SK-N-SH treated with all-trans-retinoic acid at 6 μM for 48 hours (cell line): ENCODE measurements at regions not wholly inside any gene's neighbourhood (a gene's known extent, or its start where the extent isn't known, plus 50 kb on each side); places are given as distances from the start of the nearest gene placed in this dataset.

Experiments used
- ATAC-seq: fragments of 200-7000 bp; cut with Tn5 transposase; 3 replicates; pipeline ENCODE4 v1.9.1; 2020; ENCODE audit warnings: mild to moderate bottlenecking, moderate library complexity
- BACH2 ChIP-seq: fragments of 250-450 bp; sonication (Bioruptor Pico); IDR thresholded peaks from 2 replicates; pipeline ENCODE4 v1.9.0; 2021; ENCODE audit warnings: mild to moderate bottlenecking, borderline replicate concordance
- CSDC2 ChIP-seq: fragments of 250-450 bp; sonication (Bioruptor Pico); IDR thresholded peaks from 2 replicates; pipeline ENCODE4 v1.5.0; 2020; ENCODE audit warnings: mild to moderate bottlenecking, moderate library complexity
- ESRRG ChIP-seq: fragments of 250-450 bp; sonication (Bioruptor Pico); IDR thresholded peaks from 2 replicates; pipeline ENCODE4 v1.6.1; 2021; ENCODE audit warnings: mild to moderate bottlenecking
- GLIS3 ChIP-seq: fragments of 250-450 bp; sonication (Bioruptor Pico); IDR thresholded peaks from 2 replicates; pipeline ENCODE4 v1.5.0; 2020; ENCODE audit warnings: mild to moderate bottlenecking, moderate library complexity
- ISL1 ChIP-seq: fragments of 250-450 bp; sonication (Bioruptor Pico); IDR thresholded peaks from 2 replicates; pipeline ENCODE4 v2.1.2; 2022; ENCODE audit warnings: mild to moderate bottlenecking, moderate library complexity
- OSR1 ChIP-seq: fragments of 250-450 bp; sonication (Bioruptor Pico); IDR thresholded peaks from 2 replicates; pipeline ENCODE4 v1.8.0; 2022; ENCODE audit warnings: moderate library complexity, mild to moderate bottlenecking, inconsistent platforms
- PPARA ChIP-seq: fragments of 250-450 bp; sonication (Bioruptor Pico); IDR thresholded peaks from 2 replicates; pipeline ENCODE4 v1.5.0; 2020; ENCODE audit warnings: mild to moderate bottlenecking, borderline replicate concordance
- RARB ChIP-seq: fragments of 250-450 bp; sonication (Bioruptor Pico); IDR thresholded peaks from 2 replicates; pipeline ENCODE4 v1.8.0; 2021; ENCODE audit warnings: mild to moderate bottlenecking, moderate library complexity
- TCF4 ChIP-seq: fragments of 250-450 bp; sonication (Bioruptor Pico); IDR thresholded peaks from 2 replicates; pipeline ENCODE4 v1.8.0; 2021; ENCODE audit warnings: mild to moderate bottlenecking, moderate library complexity, borderline replicate concordance
- TOX ChIP-seq: fragments of 250-450 bp; sonication (Bioruptor Pico); IDR thresholded peaks from 2 replicates; pipeline ENCODE4 v1.8.0; 2021; ENCODE audit warnings: mild to moderate bottlenecking, moderate library complexity, borderline replicate concordance
- ZC3H10 ChIP-seq: fragments of 250-450 bp; sonication (Bioruptor Pico); IDR thresholded peaks from 2 replicates; pipeline ENCODE4 v1.5.1; 2021; ENCODE audit warnings: mild to moderate bottlenecking, moderate library complexity
- ZFP3 ChIP-seq: fragments of 250-450 bp; sonication (Bioruptor Pico); IDR thresholded peaks from 2 replicates; pipeline ENCODE4 v1.5.0; 2020; ENCODE audit warnings: mild to moderate bottlenecking, moderate library complexity
- ZNF565 ChIP-seq: fragments of 450-650 bp; formaldehyde crosslinking; conservative IDR thresholded peaks from 2 replicates; pipeline ENCODE4 v1.5.0; 2020; ENCODE audit warnings: low read depth, mild to moderate bottlenecking, moderate library complexity
- ZNF70 ChIP-seq: fragments of 450-650 bp; formaldehyde crosslinking; IDR thresholded peaks from 2 replicates; pipeline ENCODE4 v1.5.0; 2020; ENCODE audit warnings: mild to moderate bottlenecking, moderate library complexity
- TF ChIP-seq, protein P1 (sequence below): fragments of 250-450 bp; sonication (Bioruptor Pico); IDR thresholded peaks from 2 replicates; pipeline ENCODE4 v1.5.0; 2020; ENCODE audit warnings: mild to moderate bottlenecking, moderate library complexity
- TF ChIP-seq, protein P2 (sequence below): fragments of 250-450 bp; sonication (Bioruptor Pico); IDR thresholded peaks from 2 replicates; pipeline ENCODE4 v1.5.1; 2020; ENCODE audit warnings: low read depth, mild to moderate bottlenecking, moderate library complexity
- TF ChIP-seq, protein P3 (sequence below): fragments of 250-450 bp; sonication (Bioruptor Pico); IDR thresholded peaks from 2 replicates; pipeline ENCODE4 v1.8.0; 2020; ENCODE audit warnings: mild to moderate bottlenecking, moderate library complexity, borderline replicate concordance
- TF ChIP-seq, protein P4 (sequence below): fragments of 250-450 bp; sonication (Bioruptor Pico); IDR thresholded peaks from 2 replicates; pipeline ENCODE4 v1.5.1; 2021; ENCODE audit warnings: mild to moderate bottlenecking, moderate library complexity

DNA sequence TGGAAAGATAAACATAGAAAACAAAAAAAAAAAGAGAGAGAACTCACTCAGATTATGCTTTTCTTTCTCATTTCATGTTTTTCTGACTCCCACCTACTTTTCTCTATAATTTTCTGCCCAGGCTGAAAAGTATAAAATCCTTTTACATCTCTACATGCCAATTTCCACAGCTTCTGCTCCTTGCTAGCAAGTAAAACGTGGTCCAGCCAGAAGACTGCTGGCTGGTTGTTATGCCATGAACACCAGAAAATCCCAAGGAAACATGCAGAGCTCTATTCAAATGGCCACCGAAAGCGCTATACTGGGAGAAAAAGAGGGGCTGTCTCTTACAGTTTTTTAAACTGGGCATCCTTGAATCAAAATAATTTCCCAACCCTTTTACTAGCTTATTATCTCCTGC lies 512.8 kb upstream of the ID4 start:
- no peak for ATAC-seq
- TF ChIP-seq, protein P1, sequence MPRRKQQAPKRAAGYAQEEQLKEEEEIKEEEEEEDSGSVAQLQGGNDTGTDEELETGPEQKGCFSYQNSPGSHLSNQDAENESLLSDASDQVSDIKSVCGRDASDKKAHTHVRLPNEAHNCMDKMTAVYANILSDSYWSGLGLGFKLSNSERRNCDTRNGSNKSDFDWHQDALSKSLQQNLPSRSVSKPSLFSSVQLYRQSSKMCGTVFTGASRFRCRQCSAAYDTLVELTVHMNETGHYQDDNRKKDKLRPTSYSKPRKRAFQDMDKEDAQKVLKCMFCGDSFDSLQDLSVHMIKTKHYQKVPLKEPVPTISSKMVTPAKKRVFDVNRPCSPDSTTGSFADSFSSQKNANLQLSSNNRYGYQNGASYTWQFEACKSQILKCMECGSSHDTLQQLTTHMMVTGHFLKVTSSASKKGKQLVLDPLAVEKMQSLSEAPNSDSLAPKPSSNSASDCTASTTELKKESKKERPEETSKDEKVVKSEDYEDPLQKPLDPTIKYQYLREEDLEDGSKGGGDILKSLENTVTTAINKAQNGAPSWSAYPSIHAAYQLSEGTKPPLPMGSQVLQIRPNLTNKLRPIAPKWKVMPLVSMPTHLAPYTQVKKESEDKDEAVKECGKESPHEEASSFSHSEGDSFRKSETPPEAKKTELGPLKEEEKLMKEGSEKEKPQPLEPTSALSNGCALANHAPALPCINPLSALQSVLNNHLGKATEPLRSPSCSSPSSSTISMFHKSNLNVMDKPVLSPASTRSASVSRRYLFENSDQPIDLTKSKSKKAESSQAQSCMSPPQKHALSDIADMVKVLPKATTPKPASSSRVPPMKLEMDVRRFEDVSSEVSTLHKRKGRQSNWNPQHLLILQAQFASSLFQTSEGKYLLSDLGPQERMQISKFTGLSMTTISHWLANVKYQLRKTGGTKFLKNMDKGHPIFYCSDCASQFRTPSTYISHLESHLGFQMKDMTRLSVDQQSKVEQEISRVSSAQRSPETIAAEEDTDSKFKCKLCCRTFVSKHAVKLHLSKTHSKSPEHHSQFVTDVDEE, result no peak
- TF ChIP-seq, protein P2, sequence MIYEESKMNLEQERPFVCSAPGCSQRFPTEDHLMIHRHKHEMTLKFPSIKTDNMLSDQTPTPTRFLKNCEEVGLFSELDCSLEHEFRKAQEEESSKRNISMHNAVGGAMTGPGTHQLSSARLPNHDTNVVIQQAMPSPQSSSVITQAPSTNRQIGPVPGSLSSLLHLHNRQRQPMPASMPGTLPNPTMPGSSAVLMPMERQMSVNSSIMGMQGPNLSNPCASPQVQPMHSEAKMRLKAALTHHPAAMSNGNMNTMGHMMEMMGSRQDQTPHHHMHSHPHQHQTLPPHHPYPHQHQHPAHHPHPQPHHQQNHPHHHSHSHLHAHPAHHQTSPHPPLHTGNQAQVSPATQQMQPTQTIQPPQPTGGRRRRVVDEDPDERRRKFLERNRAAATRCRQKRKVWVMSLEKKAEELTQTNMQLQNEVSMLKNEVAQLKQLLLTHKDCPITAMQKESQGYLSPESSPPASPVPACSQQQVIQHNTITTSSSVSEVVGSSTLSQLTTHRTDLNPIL (CRISPR knock-in tag), result no peak
- TF ChIP-seq ZNF70 (no peak), BACH2 (CRISPR knock-in tag) (no peak), TOX (CRISPR knock-in tag) (no peak), GLIS3 (CRISPR knock-in tag) (no peak)
- TF ChIP-seq, protein P3, sequence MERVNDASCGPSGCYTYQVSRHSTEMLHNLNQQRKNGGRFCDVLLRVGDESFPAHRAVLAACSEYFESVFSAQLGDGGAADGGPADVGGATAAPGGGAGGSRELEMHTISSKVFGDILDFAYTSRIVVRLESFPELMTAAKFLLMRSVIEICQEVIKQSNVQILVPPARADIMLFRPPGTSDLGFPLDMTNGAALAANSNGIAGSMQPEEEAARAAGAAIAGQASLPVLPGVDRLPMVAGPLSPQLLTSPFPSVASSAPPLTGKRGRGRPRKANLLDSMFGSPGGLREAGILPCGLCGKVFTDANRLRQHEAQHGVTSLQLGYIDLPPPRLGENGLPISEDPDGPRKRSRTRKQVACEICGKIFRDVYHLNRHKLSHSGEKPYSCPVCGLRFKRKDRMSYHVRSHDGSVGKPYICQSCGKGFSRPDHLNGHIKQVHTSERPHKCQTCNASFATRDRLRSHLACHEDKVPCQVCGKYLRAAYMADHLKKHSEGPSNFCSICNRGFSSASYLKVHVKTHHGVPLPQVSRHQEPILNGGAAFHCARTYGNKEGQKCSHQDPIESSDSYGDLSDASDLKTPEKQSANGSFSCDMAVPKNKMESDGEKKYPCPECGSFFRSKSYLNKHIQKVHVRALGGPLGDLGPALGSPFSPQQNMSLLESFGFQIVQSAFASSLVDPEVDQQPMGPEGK (CRISPR knock-in tag), result no peak
- TF ChIP-seq, all 23 proteins: peak for 0

DNA sequence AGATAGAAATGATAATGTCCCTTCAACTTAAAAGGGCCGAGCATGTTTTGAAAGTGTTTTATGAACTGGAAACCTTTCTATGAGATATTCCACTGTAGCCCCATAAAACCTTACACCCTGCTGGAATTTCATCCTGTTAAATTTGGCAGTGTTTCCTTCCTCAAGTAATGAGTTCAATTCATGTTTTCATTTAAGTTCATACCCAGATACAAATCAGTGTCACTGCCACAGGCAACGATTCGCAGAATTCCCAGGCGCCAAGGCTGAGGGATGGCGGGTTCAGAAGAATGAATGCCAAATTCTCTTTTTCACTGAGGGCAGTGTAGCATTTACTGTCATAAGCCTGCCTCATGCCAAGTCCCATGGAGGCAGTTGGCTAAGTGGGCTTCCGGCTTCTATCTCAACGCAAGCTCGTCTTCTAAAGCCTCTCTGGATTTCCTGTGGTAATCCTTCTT lies 511.8 kb upstream of the ID4 start:
- ATAC-seq, result no peak
- TF ChIP-seq, protein P3 (CRISPR knock-in tag), result no peak
- TF ChIP-seq ISL1 (no peak), OSR1 (CRISPR knock-in tag) (no peak), PPARA (CRISPR knock-in tag) (no peak), TCF4 (CRISPR knock-in tag) (no peak), BACH2 (CRISPR knock-in tag) (no peak), ESRRG (CRISPR knock-in tag) (no peak), ZC3H10 (CRISPR knock-in tag) (no peak), CSDC2 (CRISPR knock-in tag) (no peak), ZNF565 (CRISPR knock-in tag) (no peak), ZFP3 (CRISPR knock-in tag) (no peak), TOX (CRISPR knock-in tag) (no peak), ZNF70 (no peak), RARB (CRISPR knock-in tag) (no peak)
- TF ChIP-seq, protein P1, result no peak
- TF ChIP-seq, protein P4, sequence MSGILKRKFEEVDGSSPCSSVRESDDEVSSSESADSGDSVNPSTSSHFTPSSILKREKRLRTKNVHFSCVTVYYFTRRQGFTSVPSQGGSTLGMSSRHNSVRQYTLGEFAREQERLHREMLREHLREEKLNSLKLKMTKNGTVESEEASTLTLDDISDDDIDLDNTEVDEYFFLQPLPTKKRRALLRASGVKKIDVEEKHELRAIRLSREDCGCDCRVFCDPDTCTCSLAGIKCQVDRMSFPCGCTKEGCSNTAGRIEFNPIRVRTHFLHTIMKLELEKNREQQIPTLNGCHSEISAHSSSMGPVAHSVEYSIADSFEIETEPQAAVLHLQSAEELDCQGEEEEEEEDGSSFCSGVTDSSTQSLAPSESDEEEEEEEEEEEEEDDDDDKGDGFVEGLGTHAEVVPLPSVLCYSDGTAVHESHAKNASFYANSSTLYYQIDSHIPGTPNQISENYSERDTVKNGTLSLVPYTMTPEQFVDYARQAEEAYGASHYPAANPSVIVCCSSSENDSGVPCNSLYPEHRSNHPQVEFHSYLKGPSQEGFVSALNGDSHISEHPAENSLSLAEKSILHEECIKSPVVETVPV (CRISPR knock-in tag), result no peak
